Iris pigment epithelial cell (primary cell): ENCODE measurements at regions not wholly inside any gene's neighbourhood (a gene's known extent, or its start where the extent isn't known, plus 50 kb on each side); places are given as distances from the start of the nearest gene placed in this dataset.
"Not testable (repeated sequence)": the region's sequence is repeated elsewhere in the genome, so short reads cannot be mapped to it uniquely, and the experiment has no call there.

Experiments used
- DNase-seq: peaks from one replicate; pipeline ENCODE4 v3.0.0-alpha.2; 2011; ENCODE audit warnings: low read depth

DNA sequence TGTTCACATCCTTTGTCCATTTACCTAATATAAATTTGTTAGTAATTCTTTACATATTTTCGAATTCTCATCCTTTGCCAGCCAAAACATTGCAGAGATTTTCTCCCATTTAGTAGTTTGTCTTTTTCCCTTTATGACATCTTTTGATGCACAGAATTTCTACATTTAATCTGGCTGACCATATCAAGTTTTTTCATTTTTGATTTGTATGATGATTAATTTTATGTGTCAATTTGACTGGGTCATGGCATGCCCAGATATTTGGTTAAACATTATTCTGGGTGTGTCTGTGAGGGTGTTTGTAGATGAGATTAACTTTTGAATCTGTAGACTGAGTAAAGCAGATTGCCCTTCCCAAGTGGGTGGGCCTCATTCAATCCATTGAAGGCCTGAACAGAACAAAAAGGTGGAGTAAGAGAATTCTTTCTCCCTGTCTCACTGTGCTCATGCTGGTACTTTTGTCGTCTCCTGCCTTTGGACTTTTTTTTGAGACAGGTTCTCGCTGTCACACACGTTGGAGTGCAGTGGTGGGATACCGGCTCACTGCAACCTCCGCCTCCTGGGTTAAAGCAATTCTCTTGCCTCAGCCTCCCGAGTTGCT is 72.1 kb upstream of the EPB41L1 start:
- DNase-seq, result no peak

DNA sequence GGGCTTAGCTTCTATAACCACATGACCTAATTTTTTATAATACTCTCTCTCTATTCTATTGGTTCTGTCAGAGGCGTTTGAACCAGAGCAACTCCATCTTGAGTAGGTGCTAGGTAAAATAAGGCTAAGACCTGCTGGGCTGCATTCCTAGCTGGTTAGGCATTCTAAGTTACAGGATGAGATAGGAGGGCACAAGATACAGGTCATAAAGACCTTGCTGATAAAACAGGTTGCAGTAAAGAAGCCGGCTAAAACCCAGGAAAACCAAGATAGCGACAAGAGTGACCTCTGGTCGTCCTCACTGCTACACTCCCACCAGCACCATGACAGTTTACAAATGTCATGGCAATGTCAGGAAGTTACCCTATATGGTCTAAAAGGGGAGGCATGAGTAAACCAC is 71.3 kb upstream of the EPB41L1 start:
- not testable (repeated sequence) for DNase-seq

DNA sequence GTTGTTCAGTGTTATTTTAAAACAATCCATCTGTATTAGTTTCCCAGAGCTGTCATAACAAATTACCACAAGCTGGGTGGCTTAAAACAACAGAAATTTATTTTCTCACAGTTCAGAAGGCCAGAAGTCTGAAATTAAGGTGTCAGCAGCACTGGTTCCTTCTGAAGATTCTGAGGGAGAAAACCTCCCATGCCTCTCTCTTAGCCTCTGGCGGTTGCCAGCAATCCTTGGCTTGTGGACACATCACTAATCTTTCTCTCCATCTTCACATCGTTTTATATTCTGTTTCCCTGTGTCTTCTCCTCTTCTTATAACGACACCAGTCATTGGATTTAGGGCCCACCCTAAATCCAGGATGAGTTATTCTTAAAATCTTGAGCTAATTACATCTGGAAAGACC is 70.2 kb upstream of the EPB41L1 start:
- DNase-seq, result no peak

DNA sequence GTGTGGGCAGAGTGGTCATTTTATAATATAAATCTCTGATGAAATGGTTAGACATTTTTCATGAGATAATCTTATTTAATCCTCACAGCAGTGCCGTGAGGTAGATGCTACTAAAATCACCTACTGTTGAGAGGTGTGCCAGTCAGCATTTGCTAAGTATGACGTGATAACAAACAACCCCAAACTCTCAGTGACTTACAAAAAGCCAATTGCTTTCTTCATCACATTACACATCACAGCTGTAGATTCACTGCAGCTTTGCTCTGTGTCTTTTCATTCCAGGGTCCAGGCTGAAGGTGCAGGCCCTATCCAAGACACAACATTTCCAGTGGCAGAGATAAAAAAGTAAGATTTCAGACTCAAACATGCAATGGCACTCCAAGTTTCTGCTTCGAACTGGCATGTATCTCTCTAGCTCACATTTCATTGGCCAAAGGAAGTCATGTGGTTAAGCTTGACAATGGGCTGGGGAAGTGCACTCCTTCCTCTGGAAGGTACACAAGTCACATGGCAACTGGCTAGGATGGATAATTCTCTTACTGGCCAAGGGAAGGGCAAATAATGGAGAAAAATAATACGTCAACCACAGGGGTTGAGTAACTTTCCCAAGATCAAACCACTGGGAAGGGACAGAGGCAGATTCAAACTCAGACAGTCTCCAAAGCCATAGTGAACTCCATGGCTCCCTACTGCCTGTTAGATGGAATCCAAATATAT is 69.5 kb upstream of the EPB41L1 start:
- DNase-seq, result peak; percentile 85

DNA sequence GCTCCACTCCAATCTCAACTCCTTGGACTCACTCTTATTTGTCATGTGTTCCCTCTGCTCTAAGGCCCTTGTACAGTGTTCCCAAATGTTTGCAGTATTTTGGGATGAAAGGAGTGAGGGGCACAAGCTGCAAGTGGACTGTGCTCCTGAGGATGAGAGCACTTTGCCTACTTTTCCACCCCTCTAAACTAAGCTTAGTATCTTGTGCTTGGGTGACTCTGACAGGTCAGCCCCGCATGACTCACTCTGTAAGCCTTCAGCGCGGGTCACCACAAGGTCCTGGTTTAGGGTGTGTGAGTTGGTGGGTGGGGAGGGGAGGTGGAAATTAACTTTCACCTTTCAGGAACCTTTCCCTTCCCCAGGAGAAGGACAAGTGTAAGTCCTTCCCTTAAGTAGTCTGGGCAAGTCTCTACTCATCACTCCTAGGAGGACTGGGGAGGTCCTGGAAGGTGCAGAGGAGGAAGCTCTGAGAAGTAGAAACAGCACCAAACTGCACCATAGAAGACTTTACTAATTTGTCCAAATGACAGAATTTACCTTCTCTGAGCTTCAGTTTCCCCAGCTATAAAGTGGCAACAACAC is 68.8 kb upstream of the EPB41L1 start:
- peak; percentile 82 for DNase-seq

DNA sequence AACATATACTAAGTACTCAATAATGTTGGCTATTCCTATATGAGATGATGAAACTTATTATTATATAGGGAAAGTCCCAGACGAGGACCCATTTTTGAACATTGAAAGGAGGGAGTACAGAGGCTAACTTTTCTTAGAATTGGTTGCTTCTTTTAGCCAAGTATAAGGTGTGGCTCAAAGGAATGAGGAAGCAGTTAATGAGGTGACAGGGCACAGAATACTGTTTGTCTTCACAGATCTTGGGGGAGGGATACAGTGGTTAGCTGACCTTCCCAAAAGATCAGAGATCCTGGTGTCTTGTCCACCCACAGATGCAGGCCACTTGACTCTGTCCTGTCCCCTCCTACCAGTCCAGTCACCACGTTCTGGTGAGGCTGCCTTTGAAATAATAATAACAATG is 67.8 kb upstream of the EPB41L1 start:
- DNase-seq, result no peak

DNA sequence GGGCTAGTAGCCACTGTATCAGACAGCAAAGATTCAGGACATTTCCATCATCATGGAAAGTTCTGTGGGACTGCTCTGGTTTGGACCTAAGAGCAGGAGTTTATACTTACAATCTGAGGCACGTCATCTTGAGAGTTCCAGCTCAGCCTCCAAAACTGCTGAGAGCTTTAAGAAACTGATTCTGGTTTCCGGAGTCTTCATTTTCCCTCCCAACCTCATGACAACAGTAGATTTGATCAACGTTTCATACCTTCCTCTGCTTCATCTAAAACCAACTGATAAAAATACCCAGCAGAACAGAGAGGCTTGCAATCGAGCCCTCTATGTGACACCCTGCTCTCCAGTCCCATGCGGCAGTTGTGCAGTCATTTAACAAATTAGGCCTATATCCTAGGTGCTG is 64.3 kb upstream of the EPB41L1 start:
- DNase-seq, result no peak

DNA sequence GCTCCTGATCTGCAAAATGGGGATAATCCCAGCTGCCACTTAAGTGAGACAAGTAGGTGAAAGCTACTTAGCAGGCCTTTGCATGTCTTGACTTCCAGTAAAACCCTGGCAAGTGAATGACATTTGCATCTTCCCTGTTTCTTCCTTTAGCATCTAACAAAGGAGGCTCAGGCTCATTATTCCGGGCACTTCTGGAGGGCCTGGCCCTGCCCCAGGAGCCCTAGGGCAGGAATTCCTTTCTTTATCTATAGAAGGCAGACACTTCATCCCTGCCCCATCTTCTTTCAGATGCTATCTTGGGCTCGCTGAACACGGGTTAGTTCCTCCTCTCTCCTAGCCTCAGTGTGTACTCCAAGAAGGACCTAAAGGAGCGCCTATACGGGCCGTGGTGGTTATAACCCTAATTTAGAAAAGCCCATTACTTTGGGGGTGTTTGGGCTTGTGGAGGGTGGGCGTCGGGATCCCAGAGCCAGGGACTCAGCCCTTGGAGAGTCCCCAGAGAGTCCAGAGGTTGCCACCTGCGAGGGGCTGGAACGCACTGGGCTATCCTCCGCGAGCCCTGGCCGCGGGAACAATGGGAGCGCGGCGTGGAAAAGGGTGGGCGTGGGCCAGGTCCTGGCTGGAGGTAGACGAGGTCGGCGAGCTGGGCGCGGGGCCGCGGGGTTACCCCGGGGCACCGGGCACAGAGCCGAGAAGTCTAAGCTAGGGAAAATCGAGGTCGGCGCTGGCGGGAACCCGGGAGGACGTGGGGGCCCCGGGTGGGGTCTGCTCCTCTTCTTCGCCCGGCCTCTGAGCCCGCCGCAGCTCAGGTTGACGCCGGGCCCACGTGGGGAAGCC is 62.8 kb upstream of the EPB41L1 start:
- DNase-seq, result no peak

DNA sequence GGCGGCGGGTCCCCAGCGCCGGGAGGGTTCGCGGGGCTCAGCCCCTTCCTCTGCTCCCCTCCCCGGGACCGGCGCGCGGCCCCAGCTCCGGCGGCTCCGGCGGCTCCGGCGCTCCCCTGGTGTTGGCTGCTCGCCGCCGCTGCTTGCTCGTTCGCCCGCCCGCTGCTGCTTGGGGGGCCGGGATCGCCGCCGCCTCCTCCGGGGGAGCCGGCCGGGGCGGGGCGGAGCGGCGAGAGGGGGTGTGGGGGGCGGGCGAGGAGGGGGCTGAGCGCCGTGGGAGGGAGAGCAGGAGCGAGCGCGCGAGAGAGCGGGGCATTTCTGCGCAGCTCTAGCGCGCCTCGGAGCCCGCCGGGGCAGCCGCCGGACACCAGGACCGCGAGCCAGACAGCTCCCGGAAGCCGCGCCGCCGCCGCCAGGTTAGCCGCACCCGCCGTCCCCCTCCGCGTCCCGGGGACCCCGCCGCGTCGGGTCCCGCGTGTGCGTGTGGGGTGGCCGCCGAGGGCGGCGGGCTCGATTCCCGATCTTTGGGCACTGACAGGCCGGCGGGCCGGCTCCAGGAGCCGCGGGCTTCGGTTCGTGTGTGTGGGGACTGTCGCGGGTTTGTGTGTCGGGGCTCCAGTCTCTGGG is 62.0 kb upstream of the EPB41L1 start:
- DNase-seq, result peak; percentile 22

DNA sequence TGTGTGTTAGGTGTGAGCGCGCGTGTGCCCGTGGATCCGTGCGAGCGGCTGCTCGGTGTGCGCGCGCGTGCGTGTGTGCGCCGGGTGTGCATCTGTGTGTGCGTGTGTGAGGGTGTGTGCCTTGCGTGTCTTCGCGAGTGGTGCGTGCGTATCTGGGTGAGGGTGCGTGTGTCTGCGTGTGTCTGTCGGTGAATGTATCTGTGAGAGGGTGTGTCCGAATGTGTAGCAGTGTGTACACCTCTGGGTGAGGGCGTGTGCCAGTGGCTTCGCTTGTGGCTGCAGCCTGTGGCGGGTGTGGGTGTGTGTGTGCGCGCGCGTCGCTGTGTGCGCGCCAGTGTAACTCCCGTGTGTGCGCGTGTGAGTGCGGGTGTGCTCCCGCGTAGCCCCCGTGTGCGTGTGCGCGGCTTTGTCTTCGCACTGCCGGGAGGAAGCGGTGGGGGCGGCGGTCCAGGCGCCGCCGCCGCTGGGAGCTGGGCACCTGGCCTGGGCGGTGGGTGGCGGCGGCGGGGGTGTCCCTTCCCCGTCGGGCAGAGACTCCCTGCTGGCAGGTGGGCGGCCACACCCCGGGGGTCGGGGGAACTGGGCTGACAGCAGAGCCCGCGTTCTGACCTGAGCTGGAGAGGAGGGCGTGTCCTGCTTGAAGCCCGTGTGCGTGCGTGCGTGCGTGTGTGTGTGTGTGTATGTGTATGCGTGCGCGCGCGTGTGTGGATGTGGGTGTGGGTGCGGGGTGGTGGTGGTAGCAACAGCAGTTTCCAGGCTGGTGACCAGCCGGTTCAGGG is 61.3 kb upstream of the EPB41L1 start:
- DNase-seq, result peak; percentile 31

DNA sequence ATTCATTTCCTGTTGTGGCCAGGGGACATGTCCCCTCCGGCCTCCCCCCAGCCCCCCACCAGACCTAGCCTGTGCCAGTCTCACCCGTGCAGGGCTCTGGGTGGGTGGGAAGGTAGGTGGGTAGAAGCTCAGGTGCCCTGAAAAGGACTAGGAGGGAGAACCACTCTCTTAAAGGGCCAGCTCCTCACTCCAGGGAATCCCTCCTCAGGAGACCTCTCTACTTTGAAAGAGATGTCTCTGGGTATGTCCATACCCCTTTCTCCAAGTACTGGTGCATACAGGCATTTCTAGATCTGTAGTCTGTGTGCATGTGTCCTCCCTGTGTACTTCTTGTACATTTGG is 60.8 kb upstream of the EPB41L1 start:
- no peak for DNase-seq

DNA sequence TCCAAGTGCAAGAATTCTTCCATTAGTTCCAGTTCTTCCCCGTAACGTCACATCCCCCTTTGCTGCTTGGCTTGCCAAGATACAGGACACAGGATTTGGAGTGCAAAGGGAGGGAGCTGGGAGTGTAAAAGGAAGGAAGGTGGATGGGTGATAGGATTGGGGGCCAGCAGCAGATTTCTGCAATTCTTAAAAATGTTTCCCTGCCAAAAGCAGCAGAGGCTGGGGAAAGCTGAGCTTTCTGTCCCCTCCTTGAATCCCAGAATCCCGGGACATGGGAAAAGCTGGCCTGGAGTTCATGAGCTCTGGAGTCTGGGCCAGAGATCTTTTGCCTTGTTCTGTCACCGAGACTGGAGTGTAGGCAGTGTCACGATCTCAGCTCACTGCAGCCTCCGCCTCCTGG is 60.0 kb upstream of the EPB41L1 start:
- no peak for DNase-seq

DNA sequence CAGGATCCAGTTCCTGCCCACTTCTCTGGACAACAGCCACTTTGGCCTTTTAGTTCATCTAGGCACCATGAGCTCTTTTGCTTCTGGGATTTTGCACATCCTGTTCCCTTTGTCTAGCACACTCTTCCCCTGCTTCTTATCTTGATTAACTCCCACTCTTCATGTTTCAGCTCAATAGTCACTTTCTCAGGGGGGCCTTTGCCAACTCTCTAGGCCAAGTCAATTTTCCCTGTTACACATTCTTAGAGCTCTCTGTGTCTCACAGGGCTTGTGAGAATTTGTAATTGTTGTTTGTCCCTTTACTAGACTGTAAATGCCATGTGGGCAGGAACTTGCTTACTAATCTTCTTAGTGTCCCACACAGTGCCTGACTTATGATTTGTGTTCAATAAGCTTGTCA is 58.1 kb upstream of the EPB41L1 start:
- DNase-seq, result peak; percentile 14

DNA sequence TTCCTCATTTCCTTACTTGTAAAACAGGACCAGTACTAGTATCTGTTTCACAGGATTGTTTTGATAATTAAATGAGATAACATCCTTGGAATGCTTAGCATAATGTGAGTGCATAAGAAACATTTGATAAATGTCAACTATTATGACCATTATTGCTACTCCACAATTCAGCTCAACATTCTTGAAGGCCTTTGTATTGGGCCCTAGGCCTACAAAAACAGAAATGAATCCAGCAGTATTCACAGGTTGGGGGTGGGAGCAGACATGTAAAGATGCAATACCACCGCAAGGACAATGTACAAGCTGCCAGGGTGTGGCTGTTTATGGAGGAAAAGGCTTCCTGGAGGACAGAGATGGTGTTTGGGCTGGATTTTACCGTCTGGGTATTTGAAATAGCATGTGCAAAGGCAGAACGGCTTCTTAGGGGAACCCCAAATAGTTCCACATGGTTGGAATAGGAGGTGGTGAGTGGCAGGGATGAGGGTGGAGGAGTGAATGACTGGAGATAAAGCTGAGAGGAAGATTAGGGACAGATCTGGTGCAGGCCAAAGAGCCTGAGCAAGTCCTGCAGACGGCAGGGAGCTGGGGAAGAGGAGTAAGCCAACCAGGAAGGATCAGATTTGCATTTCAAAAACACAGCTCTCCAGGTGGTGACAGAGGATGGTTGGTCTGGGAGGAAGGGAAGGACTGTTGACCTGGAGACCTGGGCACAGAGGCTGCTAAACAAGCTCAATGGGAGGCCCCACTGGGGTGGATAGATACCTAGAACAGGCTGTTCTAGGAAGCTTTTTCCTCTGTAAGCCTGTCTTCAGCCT is 57.0 kb upstream of the EPB41L1 start:
- peak; percentile 71 for DNase-seq

DNA sequence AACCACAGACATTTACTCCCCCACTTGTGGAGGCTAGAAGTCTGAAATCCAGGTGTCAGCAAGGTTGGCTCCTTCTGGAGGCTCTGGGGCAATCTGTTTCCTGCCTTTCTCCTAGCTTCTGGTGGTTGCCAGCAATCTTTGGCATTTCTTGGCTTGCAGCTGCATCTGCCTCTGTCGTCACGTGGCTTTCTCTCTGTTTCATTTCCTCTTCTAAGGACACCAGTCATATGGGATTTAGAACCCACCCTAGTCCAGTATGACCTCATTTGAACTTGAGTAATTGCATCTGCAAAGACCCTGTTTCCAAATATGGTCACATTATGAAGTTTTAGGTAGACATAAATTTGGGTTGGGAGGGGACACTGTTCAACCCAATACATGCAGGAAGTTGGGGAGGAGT is 56.2 kb upstream of the EPB41L1 start:
- DNase-seq, result peak; percentile 47

DNA sequence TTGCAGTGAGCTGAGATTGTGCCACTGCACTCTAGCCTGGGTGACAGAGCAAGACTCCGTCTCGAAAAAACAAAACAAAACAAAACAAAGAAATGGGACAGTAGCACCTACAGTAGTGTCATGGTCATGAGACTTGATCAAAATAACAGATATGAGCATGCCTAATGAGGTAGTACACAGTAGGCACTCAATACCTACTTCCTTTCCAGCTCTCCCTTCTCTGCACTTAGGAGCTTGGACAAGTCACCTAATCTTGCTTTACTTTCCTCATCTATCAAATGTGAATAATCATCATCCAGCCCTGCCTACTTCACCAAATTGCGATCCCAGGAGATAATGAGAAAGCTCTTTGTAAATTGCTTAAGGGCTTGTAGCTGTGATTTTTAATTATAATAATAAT is 55.4 kb upstream of the EPB41L1 start:
- no peak for DNase-seq

DNA sequence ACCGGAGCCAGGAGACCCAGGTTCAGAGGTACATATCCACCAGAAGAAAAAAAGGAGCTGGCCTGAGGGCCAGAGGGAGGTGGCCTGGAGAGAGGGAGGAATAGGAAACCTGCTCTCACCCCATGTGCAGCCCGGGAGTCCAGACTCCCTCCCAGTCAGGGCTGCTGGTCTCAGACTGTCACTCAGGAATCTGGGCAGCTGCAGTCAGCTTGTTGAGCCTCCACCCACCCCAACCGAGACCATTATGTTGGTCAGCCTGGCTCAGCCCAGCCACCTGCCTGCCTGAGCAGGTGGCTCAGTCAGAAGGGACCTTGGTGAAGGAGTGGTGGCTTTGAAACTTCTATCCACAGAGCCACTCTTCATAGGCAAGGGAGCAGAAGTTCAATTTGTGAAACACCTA is 53.3 kb upstream of the EPB41L1 start:
- no peak for DNase-seq

DNA sequence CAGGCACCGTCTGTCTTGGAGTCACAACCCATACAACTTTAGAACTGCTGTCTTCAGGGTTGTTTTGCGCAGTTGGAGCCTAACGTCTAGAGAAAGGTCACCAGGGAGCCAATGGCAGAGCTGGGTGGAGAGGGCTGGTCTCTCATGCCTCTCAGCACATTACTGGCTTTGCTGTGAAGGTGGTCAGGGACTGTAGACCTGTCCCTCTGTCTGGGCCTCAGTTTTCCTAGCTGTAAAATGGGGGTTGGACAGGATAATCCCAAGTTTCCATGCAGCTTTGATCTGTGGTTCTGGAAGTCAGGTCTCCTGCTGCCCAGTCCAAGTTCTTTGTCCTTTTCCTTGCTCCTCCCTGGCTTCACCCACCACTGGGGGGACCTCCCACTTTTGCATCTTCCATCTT is 52.2 kb upstream of the EPB41L1 start:
- no peak for DNase-seq

DNA sequence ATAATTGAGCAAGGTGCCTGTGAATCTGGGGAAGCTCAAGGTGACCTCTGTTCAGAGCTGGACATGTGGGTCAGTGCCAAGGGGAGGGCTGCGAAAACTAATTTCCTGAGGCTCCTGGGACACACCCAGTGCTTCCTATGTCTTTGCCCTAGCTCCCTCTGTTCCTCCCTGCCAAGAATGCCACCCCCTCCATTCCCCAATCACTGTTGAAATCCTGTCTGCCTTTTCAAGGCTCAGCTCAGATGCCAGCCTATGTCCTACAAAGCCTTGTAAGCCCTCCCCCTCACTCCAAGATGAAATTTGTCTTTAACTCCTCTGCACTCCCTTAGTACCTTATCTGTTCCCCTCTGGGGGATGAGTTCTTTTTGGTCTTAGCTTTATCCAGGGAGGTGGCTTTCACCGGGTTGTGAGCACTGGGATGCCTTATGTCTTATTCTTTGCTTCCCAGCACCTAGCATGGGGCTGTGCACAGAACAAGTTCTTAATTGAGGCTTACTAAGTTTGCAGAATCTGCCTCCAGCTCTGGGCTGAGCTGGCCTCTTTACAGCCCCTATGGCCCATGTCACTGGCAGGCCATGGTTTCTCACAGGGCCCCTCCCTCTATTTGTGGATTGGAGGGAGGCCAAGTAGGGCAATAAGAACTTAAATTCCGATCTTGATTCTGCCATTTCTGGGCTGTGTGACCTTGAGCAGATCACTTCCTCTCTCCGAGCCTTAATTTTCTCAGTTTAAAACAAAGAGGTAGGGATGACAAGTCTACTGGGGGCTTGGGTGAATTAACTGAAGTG is 51.5 kb upstream of the EPB41L1 start:
- DNase-seq, result no peak

DNA sequence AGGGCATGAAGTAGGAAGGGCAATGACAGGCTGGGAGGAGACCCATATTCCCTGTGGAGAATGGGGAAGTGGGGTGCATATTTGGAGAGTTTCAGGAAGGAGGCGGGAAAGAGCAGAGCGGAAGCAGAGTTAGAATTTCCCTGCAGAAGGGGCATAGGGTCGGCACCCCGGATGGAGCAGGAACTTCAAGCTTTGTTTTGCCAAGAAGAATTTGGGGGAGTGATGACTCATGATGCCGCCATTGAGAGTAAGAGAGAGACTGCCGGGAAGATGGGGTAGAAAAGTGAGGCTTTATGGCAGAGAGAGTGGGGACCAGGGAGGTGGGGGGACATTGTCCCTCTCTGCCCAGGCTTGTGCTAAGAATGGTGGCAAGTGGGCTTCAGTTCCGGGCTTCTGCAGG is 50.3 kb upstream of the EPB41L1 start:
- no peak for DNase-seq
